Cardiac fibroblast (primary cell): ENCODE measurements at regions not wholly inside any gene's neighbourhood (a gene's known extent, or its start where the extent isn't known, plus 50 kb on each side); places are given as distances from the start of the nearest gene placed in this dataset.

ENCODE experiments used
- DNase-seq, 2 donors: peaks; one replicate each; pipeline versions ENCODE4 v3.0.0 to v3.0.0-alpha.2; 2010; ENCODE audit warnings: low read depth in 2 of 2
- H3K4me3 ChIP-seq, 2 donors: replicated peaks in 1 of 2; 1 replicate in 1 of 2; 2 replicates in 1 of 2; pipeline ENCODE4 v1.5.1; 2011; ENCODE audit warnings: low read depth in 2 of 2, low read length in 2 of 2, mild to moderate bottlenecking in 2 of 2, moderate library complexity in 1 of 2
- TF ChIP-seq, protein P1 (sequence below): IDR thresholded peaks from one replicate; pipeline ENCODE4 v1.5.1; 2011; ENCODE audit warnings: low read depth, mild to moderate bottlenecking, low read length, inconsistent platforms

GRCh38 chr2:47315475-47315874 is 53.6 kb upstream of the EPCAM start:
- H3K4me3 ChIP-seq = no peak overlapping the region
- TF ChIP-seq, protein P1, sequence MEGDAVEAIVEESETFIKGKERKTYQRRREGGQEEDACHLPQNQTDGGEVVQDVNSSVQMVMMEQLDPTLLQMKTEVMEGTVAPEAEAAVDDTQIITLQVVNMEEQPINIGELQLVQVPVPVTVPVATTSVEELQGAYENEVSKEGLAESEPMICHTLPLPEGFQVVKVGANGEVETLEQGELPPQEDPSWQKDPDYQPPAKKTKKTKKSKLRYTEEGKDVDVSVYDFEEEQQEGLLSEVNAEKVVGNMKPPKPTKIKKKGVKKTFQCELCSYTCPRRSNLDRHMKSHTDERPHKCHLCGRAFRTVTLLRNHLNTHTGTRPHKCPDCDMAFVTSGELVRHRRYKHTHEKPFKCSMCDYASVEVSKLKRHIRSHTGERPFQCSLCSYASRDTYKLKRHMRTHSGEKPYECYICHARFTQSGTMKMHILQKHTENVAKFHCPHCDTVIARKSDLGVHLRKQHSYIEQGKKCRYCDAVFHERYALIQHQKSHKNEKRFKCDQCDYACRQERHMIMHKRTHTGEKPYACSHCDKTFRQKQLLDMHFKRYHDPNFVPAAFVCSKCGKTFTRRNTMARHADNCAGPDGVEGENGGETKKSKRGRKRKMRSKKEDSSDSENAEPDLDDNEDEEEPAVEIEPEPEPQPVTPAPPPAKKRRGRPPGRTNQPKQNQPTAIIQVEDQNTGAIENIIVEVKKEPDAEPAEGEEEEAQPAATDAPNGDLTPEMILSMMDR = no peak
- DNase-seq = no peak

GRCh38 chr2:47313728-47314127 is 55.4 kb upstream of the EPCAM start:
- no peak for DNase-seq
- TF ChIP-seq, protein P1 = no peak
- no peak overlapping the region for H3K4me3 ChIP-seq

GRCh38 chr2:47313141-47313691 is 55.9 kb upstream of the EPCAM start:
- TF ChIP-seq, protein P1 = no peak
- no peak overlapping the region for H3K4me3 ChIP-seq
- peak; percentile 43 to 47 for DNase-seq

GRCh38 chr2:47312491-47312850 is 56.6 kb upstream of the EPCAM start:
- no peak for DNase-seq
- H3K4me3 ChIP-seq = no peak overlapping the region
- TF ChIP-seq, protein P1 = no peak

DNA sequence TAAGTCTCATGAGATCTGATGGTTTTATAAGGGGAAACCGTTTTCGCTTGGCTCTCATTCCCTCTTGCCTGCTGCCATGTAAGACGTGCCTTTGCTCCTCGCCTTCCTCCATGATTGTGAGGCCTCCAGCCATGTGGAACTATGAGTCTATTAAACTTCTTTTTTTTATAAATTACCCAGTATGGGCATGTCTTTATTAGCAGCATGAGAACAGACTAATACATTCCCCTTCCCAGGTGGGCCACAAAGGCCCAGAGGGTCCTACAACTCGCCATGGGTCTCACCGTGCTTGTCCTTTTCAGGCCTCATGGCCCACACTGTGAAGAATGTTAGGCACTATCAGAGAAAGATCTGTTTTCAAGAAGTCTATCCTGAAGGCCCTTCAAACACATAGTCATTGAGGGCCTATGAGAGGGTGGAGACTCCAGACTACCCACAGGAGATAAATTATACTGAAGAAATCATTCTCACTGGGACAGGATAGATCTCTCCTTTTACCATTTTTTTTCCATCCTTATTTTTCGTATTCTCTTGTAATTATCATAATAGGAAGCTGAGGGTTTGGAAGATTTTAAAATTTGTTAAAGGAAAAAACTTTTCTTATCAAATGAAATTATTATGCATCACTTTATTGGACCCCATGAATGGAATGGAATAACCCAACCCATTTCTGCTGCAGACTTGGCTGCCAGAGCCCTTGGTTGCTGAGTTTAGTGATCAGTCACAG is 57.2 kb upstream of the EPCAM start:
- TF ChIP-seq, protein P1 = no peak
- no peak overlapping the region for H3K4me3 ChIP-seq
- no peak for DNase-seq

- TF ChIP-seq, protein P1 = no peak
- DNase-seq = no peak
- no peak overlapping the region for H3K4me3 ChIP-seq
Observed at GRCh38 chr2:47310801-47311560, 58.1 kb upstream of the EPCAM start.
